C4-2B (cell line): ENCODE measurements at regions not wholly inside any gene's neighbourhood (a gene's known extent, or its start where the extent isn't known, plus 50 kb on each side); places are given as distances from the start of the nearest gene placed in this dataset.

Source experiments
- CTCF ChIP-seq: fragments of 450-650 bp; conservative IDR thresholded peaks from 2 replicates; pipeline ENCODE4 v1.5.1; 2017; ENCODE audit warnings: mild to moderate bottlenecking
- ZFX ChIP-seq: fragments of 450-650 bp; IDR thresholded peaks from 2 replicates; pipeline ENCODE4 v1.6.1; 2017

DNA sequence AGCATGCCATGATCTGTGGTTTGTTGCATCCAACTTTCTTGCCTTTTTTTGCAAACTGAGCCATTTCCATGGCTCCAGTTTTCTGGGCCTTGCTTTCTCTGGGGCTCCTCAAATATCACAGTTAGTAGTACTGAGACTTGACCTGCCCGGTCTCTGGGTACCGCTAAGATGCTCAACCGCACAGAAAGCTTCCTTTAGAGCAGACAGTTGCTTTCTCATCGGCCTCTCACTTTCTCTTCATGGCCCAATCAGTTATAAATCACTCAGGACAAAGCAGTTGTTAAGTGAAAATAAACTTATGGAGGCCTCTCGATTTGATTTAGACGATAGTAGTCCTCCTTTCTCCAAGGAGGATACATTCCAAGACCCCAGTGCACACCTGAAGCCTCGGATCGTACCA lies 141.2 kb upstream of the ASB18 start:
- no peak for TF ChIP-seq CTCF
- TF ChIP-seq ZFX: no peak
